H9 (cell line): ENCODE measurements at regions not wholly inside any gene's neighbourhood (a gene's known extent, or its start where the extent isn't known, plus 50 kb on each side); places are given as distances from the start of the nearest gene placed in this dataset.

Source experiments
- DNase-seq: peaks from one replicate; pipeline ENCODE4 v3.0.0-alpha.2; 2017
- H2AFZ ChIP-seq: one replicate; pipeline ENCODE4 v1.6.1; 2013; ENCODE audit warnings: mild to moderate bottlenecking, low read length, control low read depth, moderate library complexity
- H2AK5ac ChIP-seq: 2 replicates; pipeline ENCODE4 v1.6.1; 2013; ENCODE audit warnings: low read length, control low read depth, mixed read lengths; ENCODE audit not compliant: insufficient read length
- H2BK120ac ChIP-seq: one replicate; pipeline ENCODE4 v1.6.1; 2013; ENCODE audit warnings: low read depth, mild to moderate bottlenecking, low read length, control low read depth, inconsistent platforms; ENCODE audit not compliant: poor library complexity, severe bottlenecking
- H2BK12ac ChIP-seq: 2 replicates; pipeline ENCODE4 v1.6.1; 2013; ENCODE audit warnings: low read length, control low read depth, mixed read lengths, low read depth; ENCODE audit not compliant: insufficient read length
- H2BK15ac ChIP-seq: 2 replicates; pipeline ENCODE4 v1.6.1; 2013; ENCODE audit warnings: low read depth, low read length, control low read depth
- H2BK20ac ChIP-seq: one replicate; pipeline ENCODE4 v1.6.1; 2013; ENCODE audit warnings: low read depth, mild to moderate bottlenecking, low read length, control low read depth, inconsistent platforms; ENCODE audit not compliant: poor library complexity, severe bottlenecking
- H2BK5ac ChIP-seq: 2 replicates; pipeline ENCODE4 v1.6.1; 2013; ENCODE audit warnings: low read length, control low read depth, mixed read lengths; ENCODE audit not compliant: insufficient read length
- H3K14ac ChIP-seq: 2 replicates; pipeline ENCODE4 v1.6.1; 2013; ENCODE audit warnings: low read length, control low read depth; ENCODE audit not compliant: insufficient read depth
- H3K18ac ChIP-seq: 2 replicates; pipeline ENCODE4 v1.6.1; 2013; ENCODE audit warnings: low read depth, mild to moderate bottlenecking, mixed read lengths, low read length, control low read depth; ENCODE audit not compliant: insufficient read length
- H3K23ac ChIP-seq: 2 replicates; pipeline ENCODE4 v1.6.1; 2013; ENCODE audit warnings: low read length, control low read depth, mixed read lengths, low read depth; ENCODE audit not compliant: insufficient read length
- H3K23me2 ChIP-seq: 2 replicates; pipeline ENCODE4 v1.6.1; 2013; ENCODE audit warnings: low read depth, mild to moderate bottlenecking, mixed read lengths, low read length, control low read depth; ENCODE audit not compliant: insufficient read length, poor library complexity, severe bottlenecking
- H3K27ac ChIP-seq: 2 replicates; pipeline ENCODE4 v1.5.1; 2013; ENCODE audit warnings: low read length, control low read depth, mixed read lengths, low read depth; ENCODE audit not compliant: insufficient read length
- H3K27me3 ChIP-seq: 2 replicates; pipeline ENCODE4 v1.6.1; 2013; ENCODE audit warnings: low read length, control low read depth, inconsistent platforms; ENCODE audit not compliant: insufficient read depth
- H3K4ac ChIP-seq: 2 replicates; pipeline ENCODE4 v1.6.1; 2013; ENCODE audit warnings: low read depth, mild to moderate bottlenecking, control low read depth, inconsistent platforms, low read length, moderate library complexity
- H3K4me1 ChIP-seq: 2 replicates; pipeline ENCODE4 v1.6.1; 2013; ENCODE audit warnings: low read length, control low read depth, inconsistent platforms; ENCODE audit not compliant: insufficient read depth
- H3K4me2 ChIP-seq: 2 replicates; pipeline ENCODE4 v1.6.1; 2013; ENCODE audit warnings: low read length, control low read depth, mixed read lengths; ENCODE audit not compliant: insufficient read length, insufficient read depth
- H3K56ac ChIP-seq: 2 replicates; pipeline ENCODE4 v1.6.1; 2013; ENCODE audit warnings: low read depth, mild to moderate bottlenecking, mixed read lengths, low read length, control low read depth; ENCODE audit not compliant: insufficient read length
- H3K79me1 ChIP-seq: 2 replicates; pipeline ENCODE4 v1.6.1; 2013; ENCODE audit warnings: low read depth, mild to moderate bottlenecking, moderate library complexity, low read length, control low read depth, inconsistent platforms; ENCODE audit not compliant: insufficient read depth, poor library complexity, severe bottlenecking
- H3K79me2 ChIP-seq: 2 replicates; pipeline ENCODE4 v1.6.1; 2013; ENCODE audit warnings: low read length, control low read depth, inconsistent platforms; ENCODE audit not compliant: insufficient read depth
- H3K9ac ChIP-seq: 2 replicates; pipeline ENCODE4 v1.6.1; 2013; ENCODE audit warnings: low read length, control low read depth, mixed read lengths; ENCODE audit not compliant: insufficient read length; ENCODE audit errors: extremely low read depth
- H3K9me3 ChIP-seq: one replicate; pipeline ENCODE4 v1.6.1; 2013; ENCODE audit warnings: low read depth, low read length, inconsistent platforms; ENCODE audit not compliant: control insufficient read depth
- H3T11ph ChIP-seq: one replicate; pipeline ENCODE4 v1.6.1; 2013; ENCODE audit warnings: mild to moderate bottlenecking, low read length, control low read depth, inconsistent platforms
- H4K20me1 ChIP-seq: one replicate; pipeline ENCODE4 v1.6.1; 2013; ENCODE audit not compliant: control insufficient read depth, insufficient read length, insufficient read depth
- H4K5ac ChIP-seq: 2 replicates; pipeline ENCODE4 v1.6.1; 2013; ENCODE audit warnings: low read depth, mild to moderate bottlenecking, mixed read lengths, low read length, control low read depth; ENCODE audit not compliant: insufficient read length
- H4K8ac ChIP-seq: replicated peaks from 2 replicates; pipeline ENCODE4 v1.6.1; 2013; ENCODE audit warnings: low read length, control low read depth, mixed read lengths, low read depth; ENCODE audit not compliant: insufficient read length
- H4K91ac ChIP-seq: 2 replicates; pipeline ENCODE4 v1.6.1; 2013; ENCODE audit warnings: low read depth, mild to moderate bottlenecking, moderate library complexity, mixed read lengths, low read length, control low read depth; ENCODE audit not compliant: insufficient read length
- H3K27ac Mint-ChIP-seq, 3 experiments: 2 replicates in 2 of 3; 3 replicates in 1 of 3; pipeline ENCODE4 v1.8.0; 2020 to 2021; ENCODE audit warnings: mixed read lengths in 3 of 3, mild to moderate bottlenecking in 1 of 3, moderate library complexity in 1 of 3
- H3K27me3 Mint-ChIP-seq: 2 replicates; pipeline ENCODE4 v1.8.0; 2021; ENCODE audit warnings: low read depth, mild to moderate bottlenecking, moderate library complexity, mixed read lengths
- H3K36me3 Mint-ChIP-seq, 3 experiments: 2 replicates in 2 of 3; 3 replicates in 1 of 3; pipeline ENCODE4 v1.8.0; 2020 to 2021; ENCODE audit warnings: low read depth in 3 of 3, mixed read lengths in 3 of 3; ENCODE audit not compliant: insufficient read depth in 1 of 3
- H3K4me1 Mint-ChIP-seq, 2 experiments: 2 replicates each; pipeline ENCODE4 v1.8.0; 2020; ENCODE audit warnings: mixed read lengths in 2 of 2
- H3K4me3 Mint-ChIP-seq, 2 experiments: 2 replicates in 1 of 2; 3 replicates in 1 of 2; pipeline ENCODE4 v1.8.0; 2020 to 2021; ENCODE audit warnings: mild to moderate bottlenecking in 2 of 2, mixed read lengths in 2 of 2, moderate library complexity in 1 of 2
- H3K9me3 Mint-ChIP-seq, 2 experiments: 2 replicates in 1 of 2; 3 replicates in 1 of 2; pipeline ENCODE4 v1.8.0; 2020; ENCODE audit warnings: mild to moderate bottlenecking in 2 of 2, mixed read lengths in 2 of 2, moderate library complexity in 1 of 2
- CTCF ChIP-seq: fragments of 200-600 bp; sonication (generic); conservative IDR thresholded peaks from 3 replicates; pipeline ENCODE4 v1.8.0; 2021; ENCODE audit warnings: antibody characterized with exemption, mild to moderate bottlenecking
- WGBS: extraction: QIAGEN DNeasy Blood & Tissue Kit; methylation state at CpG from one replicate; pipeline ENCODE4 v1.1.7; 2013; ENCODE audit warnings: missing lambda C conversion rate, low lambda C conversion rate, mixed read lengths; ENCODE audit not compliant: insufficient read length; ENCODE audit errors: extremely low coverage; 5-methylcytosine and 5-hydroxymethylcytosine counted together

DNA sequence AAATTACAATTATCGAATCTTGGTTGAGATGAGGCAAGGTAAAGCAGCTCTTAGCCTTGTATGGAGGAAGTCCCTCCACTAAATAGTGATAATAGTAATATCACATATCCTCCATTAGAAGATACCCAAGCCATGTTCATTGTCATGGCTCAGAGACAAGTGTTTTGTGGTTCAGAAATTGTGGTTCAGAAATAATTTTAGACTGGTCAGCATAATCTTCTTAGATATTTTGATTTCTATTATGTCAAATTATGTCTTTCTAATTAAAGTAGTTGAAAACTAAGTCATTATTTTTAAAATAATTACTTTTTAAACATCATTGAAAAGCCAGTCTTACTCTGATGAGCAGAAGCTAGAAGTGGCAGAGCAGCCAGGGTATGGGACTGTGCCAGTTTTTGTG, 507.7 kb downstream of the HTR7 start:
- Mint-ChIP-seq H3K27me3 (no peaks in the 10 kb centered on the region), H3K4me3 (no peak overlapping the region), H3K4me1 (peaks cover 0 to 4% of the 10 kb centered on the region in 2 experiments; a peak in 2 of 4 replicates), H3K9me3 (no peaks in the 10 kb centered on the region), H3K36me3 (no peaks in the 10 kb centered on the region), H3K27ac (no peak overlapping the region)
- Histone ChIP-seq H2BK15ac (no peak overlapping the region), H3K18ac (no peak overlapping the region), H2AFZ (no peak overlapping the region), H2BK20ac (no peak overlapping the region), H4K8ac (no peak overlapping the region), H2BK120ac (no peak overlapping the region), H2BK5ac (no peak overlapping the region), H3K14ac (no peak overlapping the region), H3K4ac (no peak overlapping the region), H3K4me1 (no peaks in the 10 kb centered on the region), H3K4me2 (no peak overlapping the region), H4K5ac (no peak overlapping the region), H3K23me2 (no peaks in the 10 kb centered on the region), H3K27me3 (no peaks in the 10 kb centered on the region), H3K9ac (no peak overlapping the region), H3K27ac (no peak overlapping the region), H3K23ac (no peak overlapping the region), H4K20me1 (no peaks in the 10 kb centered on the region), H3T11ph (no peak overlapping the region), H3K79me2 (no peaks in the 10 kb centered on the region), H2BK12ac (no peak overlapping the region), H4K91ac (no peak overlapping the region), H3K9me3 (no peaks in the 10 kb centered on the region), H3K56ac (no peak overlapping the region), H2AK5ac (no peak overlapping the region), H3K79me1 (no peaks in the 10 kb centered on the region)
- TF ChIP-seq CTCF, result no peak
- 100% methylated on average over 1 of the region's 1 CpG for WGBS
- DNase-seq, result no peak
